ENCODE measurements at regions not wholly inside any gene's neighbourhood (a gene's known extent, or its start where the extent isn't known, plus 50 kb on each side); places are given as distances from the start of the nearest gene placed in this dataset.
"Not testable (repeated sequence)": the region's sequence is repeated elsewhere in the genome, so short reads cannot be mapped to it uniquely, and the experiment has no call there.

DNA sequence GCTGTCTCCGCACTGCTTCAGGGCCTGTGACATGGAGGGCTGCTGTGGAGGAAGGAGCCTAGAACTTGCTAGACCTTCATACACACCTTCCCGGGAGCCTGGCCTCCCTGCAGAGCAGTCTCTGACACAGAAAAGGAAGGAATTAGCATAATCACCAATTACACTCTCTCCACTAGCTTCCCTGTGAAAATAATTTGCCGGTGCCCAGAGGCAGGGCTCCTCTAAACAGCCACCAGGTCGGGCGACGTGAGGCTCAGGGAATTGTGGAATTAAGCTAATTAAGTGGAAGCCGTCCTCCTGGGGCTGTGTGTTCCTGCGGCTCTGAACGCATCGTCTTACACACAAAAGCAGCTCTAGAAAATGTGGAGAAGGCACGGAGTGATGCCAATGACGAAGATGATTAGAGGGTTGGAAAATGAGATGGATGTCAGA is 82.6 kb downstream of the NENF start:
- Mint-ChIP-seq H3K27me3 (peaks cover 61% of the 10 kb centered on the region), H3K36me3 (peaks cover 2% of the 10 kb centered on the region), H3K9me3 (no peaks in the 10 kb centered on the region), H3K27ac (no peak overlapping the region), H3K4me1 (peaks cover 0 to 6% (median 3%) of the 10 kb centered on the region in 3 donors), H3K4me3 (peak overlapping the region in 1 of 4 donors; percentile 73)

DNA sequence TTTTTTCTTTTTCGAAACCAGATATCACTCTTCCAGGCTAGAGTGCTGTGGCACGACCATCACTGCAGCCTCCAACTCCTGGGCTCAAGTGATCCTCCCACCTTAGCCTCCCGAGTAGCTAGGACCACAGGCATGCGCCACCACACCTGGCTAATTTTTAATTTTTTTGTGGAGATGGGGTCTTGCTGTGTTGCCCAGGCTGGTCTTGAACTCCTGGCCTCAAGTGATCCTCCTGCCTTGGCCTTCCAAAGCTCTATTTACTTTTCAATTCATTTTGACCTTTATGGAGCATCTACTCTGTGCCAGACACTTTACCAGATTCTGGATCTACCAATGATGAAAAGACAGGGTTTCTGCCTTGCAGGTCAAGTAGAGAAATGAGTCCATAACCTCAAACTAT is 83.3 kb downstream of the NENF start:
- H3K36me3 Mint-ChIP-seq, H3K4me3 Mint-ChIP-seq, H3K9me3 Mint-ChIP-seq, H3K4me1 Mint-ChIP-seq, H3K27ac Mint-ChIP-seq: not testable (repeated sequence)
- H3K27me3 Mint-ChIP-seq: peaks cover 57% of the 10 kb centered on the region

DNA sequence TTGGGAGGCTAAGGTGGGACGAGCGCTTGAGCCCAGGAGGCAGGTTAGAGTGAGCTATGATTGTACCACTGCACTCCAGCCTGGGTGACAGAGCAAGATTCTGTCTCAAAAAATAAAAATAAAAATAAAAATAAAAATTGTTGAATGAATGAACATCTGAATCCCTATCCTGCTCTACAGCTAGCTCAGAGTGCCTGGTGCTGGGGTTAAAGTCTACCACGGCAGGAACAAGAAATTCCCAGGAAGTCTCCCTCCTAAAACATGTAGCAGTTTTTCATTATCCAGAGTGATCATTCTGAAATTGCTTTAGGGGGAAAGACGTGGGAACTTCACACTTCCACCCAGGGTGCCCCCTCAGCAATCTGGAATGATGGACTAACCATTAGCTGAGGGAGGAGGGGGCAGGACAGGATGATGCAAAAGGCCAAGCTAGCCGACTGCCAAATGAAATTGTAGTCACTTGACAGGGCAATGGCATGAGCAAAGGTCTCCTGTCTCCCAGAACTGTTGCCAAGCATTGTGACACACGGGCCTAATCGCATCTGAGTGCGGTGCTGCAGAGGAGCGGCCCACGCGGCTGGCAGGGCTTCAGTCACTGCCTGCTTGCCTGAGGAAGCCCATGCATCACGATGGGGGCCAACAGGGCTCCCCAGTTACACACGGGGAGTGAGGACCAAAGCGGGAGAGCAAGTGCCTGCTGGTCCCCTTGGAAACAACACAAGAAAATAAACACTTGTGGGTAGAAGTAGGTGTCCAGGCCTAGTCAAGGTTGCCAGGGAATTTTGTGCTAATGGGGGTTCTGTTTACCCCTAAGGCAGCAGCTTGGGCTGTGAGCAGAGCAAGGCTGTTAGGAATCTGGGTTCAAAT is 85.7 kb downstream of the NENF start:
- Mint-ChIP-seq H3K4me1 (peaks cover 0 to 4% (median 3%) of the 10 kb centered on the region in 3 donors), H3K27me3 (peaks cover 41% of the 10 kb centered on the region), H3K36me3 (peaks cover 2% of the 10 kb centered on the region), H3K4me3 (no peak overlapping the region), H3K9me3 (no peaks in the 10 kb centered on the region), H3K27ac (peak overlapping the region in 1 of 3 donors; percentile 19)

DNA sequence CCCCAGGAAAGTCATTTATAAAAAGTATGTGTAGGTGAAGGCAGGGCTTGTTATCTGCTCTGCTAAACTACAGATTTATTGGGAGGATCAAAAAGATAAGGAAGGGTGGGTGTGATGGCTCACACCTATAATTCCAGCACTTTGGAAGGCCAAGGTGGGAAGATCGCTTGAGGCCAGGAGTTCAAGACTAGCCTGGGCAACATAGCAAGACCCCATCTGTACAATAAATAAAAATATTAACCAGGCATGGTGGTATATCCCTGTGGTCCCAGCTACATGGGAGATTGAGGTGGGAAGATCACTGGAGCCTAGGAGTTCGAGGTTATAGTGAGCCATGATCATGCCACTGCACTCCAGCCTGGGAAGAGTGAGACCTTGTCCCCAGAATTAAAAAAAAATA is 86.4 kb downstream of the NENF start:
- H3K27ac Mint-ChIP-seq: no peak overlapping the region
- peaks cover 35% of the 10 kb centered on the region for H3K27me3 Mint-ChIP-seq
- H3K36me3 Mint-ChIP-seq: peaks cover 2% of the 10 kb centered on the region
- peaks cover 0 to 3% (median 2%) of the 10 kb centered on the region in 3 donors for H3K4me1 Mint-ChIP-seq
- no peak overlapping the region for H3K4me3 Mint-ChIP-seq
- H3K9me3 Mint-ChIP-seq: no peaks in the 10 kb centered on the region

DNA sequence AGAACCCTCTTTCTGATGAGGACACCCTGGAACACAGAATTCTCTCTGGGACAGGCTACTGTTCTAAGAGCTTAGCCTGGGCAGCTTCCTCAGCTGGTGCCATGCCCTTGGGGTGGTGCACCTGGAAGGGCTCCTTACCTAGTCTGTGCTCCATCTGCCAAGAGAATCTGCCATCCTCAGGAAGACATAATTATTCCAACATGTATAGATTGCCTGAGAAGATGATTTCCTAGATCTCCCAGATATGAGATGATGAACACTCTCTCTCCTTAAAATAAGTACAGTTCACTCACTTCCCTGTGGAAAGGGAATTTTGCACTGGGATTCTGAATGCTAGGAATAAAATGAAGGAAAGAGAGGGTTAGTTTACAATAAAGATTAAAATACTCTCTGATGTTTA is 87.6 kb downstream of the NENF start:
- Mint-ChIP-seq H3K9me3 (no peaks in the 10 kb centered on the region), H3K4me3 (no peak overlapping the region), H3K4me1 (peaks cover 0 to 3% (median under 1%) of the 10 kb centered on the region in 3 donors), H3K36me3 (peaks cover 2% of the 10 kb centered on the region), H3K27me3 (peaks cover 30% of the 10 kb centered on the region), H3K27ac (no peak overlapping the region)

DNA sequence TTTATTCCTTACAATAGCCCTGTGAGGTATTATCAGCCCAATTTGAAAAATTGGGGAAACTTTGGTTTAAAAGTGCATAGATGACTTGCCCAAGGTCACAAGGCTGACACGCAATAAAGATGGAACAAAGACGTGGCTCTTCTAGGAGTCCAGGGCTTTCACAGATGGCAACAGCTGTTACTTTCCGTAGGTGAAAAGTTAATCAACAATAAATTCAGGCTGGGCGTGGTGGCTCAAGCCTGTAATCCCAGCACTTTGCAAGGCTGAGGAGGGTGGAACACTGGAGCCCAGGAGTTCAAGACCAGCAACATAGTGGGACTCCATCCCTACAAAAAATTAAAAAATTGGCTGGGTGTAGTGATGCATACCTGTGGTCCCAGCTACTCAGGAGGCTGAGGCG is 87.8 kb upstream of the ATF3 start:
- no peak overlapping the region for H3K4me3 Mint-ChIP-seq
- peaks cover 0 to 2% (median 0%) of the 10 kb centered on the region in 3 donors for H3K4me1 Mint-ChIP-seq
- peaks cover 2% of the 10 kb centered on the region for H3K36me3 Mint-ChIP-seq
- no peak overlapping the region for H3K27ac Mint-ChIP-seq
- H3K27me3 Mint-ChIP-seq: peaks cover 26% of the 10 kb centered on the region
- no peaks in the 10 kb centered on the region for H3K9me3 Mint-ChIP-seq

DNA sequence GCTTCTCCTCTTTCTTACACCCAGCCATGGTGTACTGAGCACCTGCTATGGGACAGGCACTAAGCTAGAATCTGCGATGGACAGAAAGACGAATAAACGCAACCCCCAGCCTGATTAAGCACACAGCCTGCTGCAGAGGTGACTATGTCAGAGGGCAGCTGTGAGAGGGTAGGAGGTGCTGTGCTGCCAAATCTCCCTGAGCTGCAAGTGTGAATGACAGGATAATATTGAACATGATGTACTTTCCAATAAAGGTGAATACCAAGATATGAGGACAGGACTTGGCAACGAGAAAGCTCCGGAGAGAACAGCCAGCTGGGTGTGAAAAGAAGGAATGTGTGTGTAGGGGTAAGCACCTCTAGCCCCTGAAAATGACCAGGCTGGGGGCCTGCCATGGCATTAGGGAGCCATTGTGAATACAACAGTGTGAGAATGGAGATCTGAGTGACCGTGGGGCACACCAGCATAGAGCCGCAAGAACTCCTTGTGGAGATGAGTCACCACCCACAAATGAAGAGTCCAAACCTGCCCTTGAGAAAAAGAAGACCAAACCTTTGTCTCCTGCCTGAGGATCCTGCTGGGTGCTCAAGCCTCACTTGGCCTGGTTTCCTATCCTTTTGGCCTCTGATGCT is 83.0 kb upstream of the ATF3 start:
- no peaks in the 10 kb centered on the region for H3K36me3 Mint-ChIP-seq
- H3K4me3 Mint-ChIP-seq: no peak overlapping the region
- H3K27ac Mint-ChIP-seq: no peak overlapping the region
- peaks cover 0 to 1% (median 0%) of the 10 kb centered on the region in 3 donors for H3K4me1 Mint-ChIP-seq
- H3K9me3 Mint-ChIP-seq: no peaks in the 10 kb centered on the region
- H3K27me3 Mint-ChIP-seq: peaks cover 5% of the 10 kb centered on the region

DNA sequence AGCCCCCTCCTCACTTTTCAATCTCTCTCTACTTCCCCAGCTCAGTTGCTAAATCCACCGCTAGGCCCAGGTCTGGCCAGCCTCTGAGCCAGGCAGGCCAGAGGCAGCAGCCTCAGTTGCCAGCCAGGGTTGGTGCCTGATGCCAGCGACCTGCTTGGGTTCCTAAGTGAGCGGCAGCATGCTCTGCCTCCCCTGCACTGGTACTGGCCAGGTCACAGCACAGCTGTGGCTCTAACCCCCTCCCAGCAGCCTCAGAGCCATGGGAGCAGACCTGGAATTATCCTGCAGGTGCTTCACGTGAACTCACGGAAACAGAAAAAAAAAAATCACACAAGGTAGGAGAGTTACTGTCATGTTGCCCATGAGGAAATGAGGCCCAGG is 82.5 kb upstream of the ATF3 start:
- no peaks in the 10 kb centered on the region for H3K9me3 Mint-ChIP-seq
- H3K27ac Mint-ChIP-seq: no peak overlapping the region
- H3K4me1 Mint-ChIP-seq: peaks cover 0 to 1% (median 0%) of the 10 kb centered on the region in 3 donors
- no peaks in the 10 kb centered on the region for H3K36me3 Mint-ChIP-seq
- peaks cover 6% of the 10 kb centered on the region for H3K27me3 Mint-ChIP-seq
- H3K4me3 Mint-ChIP-seq: no peak overlapping the region

DNA sequence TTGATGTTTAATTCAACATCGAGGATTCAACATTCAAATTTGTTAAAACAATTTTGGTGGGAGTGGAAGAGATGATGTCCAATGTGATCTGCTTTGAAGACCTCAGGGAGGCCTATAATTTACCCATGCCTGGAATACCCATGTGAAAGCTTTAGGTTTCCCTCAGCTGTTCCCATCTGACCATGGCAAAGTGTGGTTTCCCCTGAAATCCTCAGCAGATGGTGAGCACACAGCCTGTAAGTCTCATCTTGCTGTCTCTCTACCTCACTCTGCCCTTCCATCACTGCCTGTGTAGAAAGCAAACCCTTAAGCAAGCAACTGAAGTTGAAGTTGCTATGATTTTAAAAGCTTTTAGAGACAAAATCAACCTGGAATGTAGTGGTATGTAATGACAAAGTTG is 80.1 kb upstream of the ATF3 start:
- Mint-ChIP-seq H3K27me3 (peaks cover 7% of the 10 kb centered on the region), H3K36me3 (no peaks in the 10 kb centered on the region), H3K9me3 (no peaks in the 10 kb centered on the region), H3K4me1 (peaks cover 0 to 1% (median 0%) of the 10 kb centered on the region in 3 donors), H3K27ac (no peak overlapping the region), H3K4me3 (no peak overlapping the region)

DNA sequence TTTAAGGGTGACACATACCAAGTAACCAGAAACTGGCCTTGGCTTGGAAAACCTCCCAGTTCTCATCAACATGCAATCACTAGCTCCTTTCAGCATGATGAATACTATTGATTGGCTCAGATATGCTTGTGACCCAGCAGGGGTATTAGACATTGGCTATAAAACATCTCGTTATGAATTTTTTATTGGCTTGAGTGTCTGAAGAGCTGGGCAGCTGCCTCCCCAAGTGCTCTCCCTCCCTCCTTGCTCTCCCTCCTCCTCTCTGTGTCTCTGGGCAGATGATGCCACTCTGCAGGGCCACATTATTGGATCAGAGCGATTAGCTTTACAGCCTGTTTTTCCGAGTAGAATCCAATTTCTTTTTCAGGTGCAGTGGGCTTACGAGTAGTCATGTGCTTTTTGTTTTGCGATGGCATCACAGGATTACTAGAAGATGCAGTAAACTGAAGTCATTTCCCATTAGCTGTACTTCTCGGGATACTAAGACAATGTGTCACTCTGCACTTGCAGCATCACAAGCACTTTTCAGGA is 79.3 kb upstream of the ATF3 start:
- Mint-ChIP-seq H3K9me3 (no peaks in the 10 kb centered on the region), H3K36me3 (no peaks in the 10 kb centered on the region), H3K27ac (no peak overlapping the region), H3K4me3 (no peak overlapping the region), H3K27me3 (peaks cover 10% of the 10 kb centered on the region), H3K4me1 (peaks cover 0 to 1% (median 0%) of the 10 kb centered on the region in 3 donors)

DNA sequence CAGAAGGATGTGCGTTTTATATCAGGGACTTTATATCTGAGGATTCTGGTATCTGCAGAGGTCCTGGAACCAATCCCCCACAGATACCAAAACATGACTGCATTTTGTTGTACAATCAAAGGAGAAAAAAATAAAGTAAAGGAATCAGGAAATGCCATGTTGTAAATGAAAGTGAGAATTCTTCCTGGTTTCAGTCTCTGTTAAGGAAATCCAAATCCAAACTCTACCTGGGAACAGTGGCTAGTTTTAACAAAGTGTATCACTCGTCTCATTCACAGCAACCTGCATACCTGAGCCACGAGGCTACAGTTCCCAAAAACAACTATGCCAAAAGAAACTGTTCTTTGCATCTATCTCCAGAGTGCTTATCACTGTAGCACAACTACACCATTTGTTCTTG is 77.3 kb upstream of the ATF3 start:
- Mint-ChIP-seq H3K4me1 (peaks cover 0 to 1% (median 0%) of the 10 kb centered on the region in 3 donors), H3K36me3 (no peaks in the 10 kb centered on the region), H3K9me3 (no peaks in the 10 kb centered on the region), H3K27ac (no peak overlapping the region), H3K27me3 (peaks cover 10% of the 10 kb centered on the region), H3K4me3 (no peak overlapping the region)

DNA sequence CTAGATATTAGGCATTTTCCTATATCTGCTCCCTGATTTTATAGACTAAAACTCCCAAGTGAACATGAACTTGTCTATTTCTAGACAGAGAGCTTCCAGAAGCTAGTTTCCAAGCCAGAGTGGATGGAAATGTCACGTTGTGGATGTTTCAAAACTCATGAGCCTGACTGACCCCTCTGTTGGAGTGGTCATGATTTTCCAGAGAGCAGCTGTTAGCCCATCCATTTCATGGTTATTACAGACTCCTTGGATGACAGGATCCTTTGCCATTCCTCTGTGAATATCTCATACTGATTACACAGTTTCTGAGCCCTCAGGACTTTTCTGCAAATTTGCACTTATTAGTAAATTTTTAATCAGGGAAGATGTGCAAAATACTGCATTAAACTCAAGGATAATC is 76.8 kb upstream of the ATF3 start:
- no peak overlapping the region for H3K4me3 Mint-ChIP-seq
- peaks cover 0 to 1% (median 0%) of the 10 kb centered on the region in 3 donors for H3K4me1 Mint-ChIP-seq
- H3K9me3 Mint-ChIP-seq: no peaks in the 10 kb centered on the region
- H3K27ac Mint-ChIP-seq: no peak overlapping the region
- peaks cover 10% of the 10 kb centered on the region for H3K27me3 Mint-ChIP-seq
- no peaks in the 10 kb centered on the region for H3K36me3 Mint-ChIP-seq

DNA sequence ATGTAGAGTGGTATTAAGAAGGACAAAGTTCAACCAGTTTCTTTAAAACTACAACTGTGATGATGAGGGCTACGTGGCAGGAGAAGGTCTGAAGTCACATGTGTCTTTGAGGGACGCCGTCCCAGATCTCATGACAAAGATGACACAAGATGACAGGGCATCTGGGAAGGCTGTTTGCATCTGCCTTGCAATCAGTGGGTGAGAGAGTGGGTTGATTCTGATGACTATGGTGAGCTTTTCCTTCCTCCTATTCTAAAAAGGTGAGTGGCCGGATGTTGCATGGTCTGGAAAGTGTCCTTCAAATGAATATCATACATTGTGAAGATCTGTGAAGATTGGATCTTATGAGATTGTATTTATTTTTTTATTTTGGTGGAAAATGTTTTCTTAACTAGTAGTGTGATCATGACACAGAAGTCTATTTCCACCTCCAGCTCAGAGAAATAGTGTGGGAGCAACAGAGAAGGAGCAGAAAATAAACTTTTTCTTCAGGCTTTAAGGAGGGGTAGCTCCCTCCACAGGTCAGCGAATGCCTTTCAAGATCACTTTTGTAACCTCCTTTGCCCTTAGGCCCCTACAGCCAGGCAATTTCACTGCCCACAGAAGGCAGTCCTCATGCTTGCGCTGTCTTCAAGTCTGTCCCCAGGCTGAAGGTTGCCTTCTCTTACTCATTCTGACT is 76.0 kb upstream of the ATF3 start:
- peaks cover 10% of the 10 kb centered on the region for H3K27me3 Mint-ChIP-seq
- H3K36me3 Mint-ChIP-seq: no peaks in the 10 kb centered on the region
- no peaks in the 10 kb centered on the region for H3K9me3 Mint-ChIP-seq
- no peak overlapping the region for H3K27ac Mint-ChIP-seq
- peaks cover 0 to 1% (median 0%) of the 10 kb centered on the region in 3 donors for H3K4me1 Mint-ChIP-seq
- no peak overlapping the region for H3K4me3 Mint-ChIP-seq

DNA sequence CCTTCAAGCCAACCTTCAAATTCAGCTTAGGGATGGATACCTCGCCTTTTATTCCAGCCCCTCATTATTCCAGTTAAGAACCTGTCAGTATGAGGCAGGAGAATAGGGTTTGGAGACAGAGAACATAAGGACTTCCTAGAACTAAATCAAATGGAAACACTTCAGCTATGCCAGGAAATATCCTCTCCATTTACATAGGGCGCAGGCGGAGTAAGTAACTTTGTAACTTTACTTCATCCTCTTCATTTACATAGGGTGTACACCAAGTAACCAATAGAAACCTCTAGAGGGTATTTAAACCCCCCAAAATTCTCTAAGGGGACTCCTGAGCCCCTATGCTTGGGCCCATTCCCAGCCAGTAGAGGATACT is 75.4 kb upstream of the ATF3 start:
- H3K27me3 Mint-ChIP-seq: peaks cover 10% of the 10 kb centered on the region
- peaks cover 0 to 1% (median 0%) of the 10 kb centered on the region in 3 donors for H3K4me1 Mint-ChIP-seq
- no peak overlapping the region for H3K27ac Mint-ChIP-seq
- no peaks in the 10 kb centered on the region for H3K9me3 Mint-ChIP-seq
- no peaks in the 10 kb centered on the region for H3K36me3 Mint-ChIP-seq
- H3K4me3 Mint-ChIP-seq: no peak overlapping the region

DNA sequence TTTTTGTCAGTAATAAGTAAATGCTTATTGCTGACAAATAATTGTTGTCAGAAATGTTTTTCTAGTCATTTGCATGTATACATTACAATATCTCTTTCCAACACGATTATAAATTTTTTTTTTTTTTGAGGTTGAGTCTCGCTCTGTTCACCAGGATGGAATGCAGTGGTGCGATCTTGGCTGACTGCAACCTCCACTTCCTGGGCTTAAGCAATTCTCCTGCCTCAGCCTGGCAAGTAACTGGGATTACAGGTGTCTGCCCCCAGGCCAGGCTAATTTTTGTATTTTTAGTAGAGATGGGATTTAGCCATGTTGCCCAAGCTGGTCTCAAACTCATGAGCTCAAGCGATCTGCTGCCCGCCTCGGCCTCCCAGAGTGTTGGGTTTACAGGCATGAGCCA is 72.0 kb upstream of the ATF3 start:
- Mint-ChIP-seq H3K4me1 (no peaks in the 10 kb centered on the region), H3K36me3 (no peaks in the 10 kb centered on the region), H3K27ac (no peak overlapping the region), H3K27me3 (peaks cover 7% of the 10 kb centered on the region), H3K9me3 (no peaks in the 10 kb centered on the region), H3K4me3 (no peak overlapping the region)

Measured in IgD-negative memory B cell (primary cell).